ENCODE measurements at regions not wholly inside any gene's neighbourhood (a gene's known extent, or its start where the extent isn't known, plus 50 kb on each side); places are given as distances from the start of the nearest gene placed in this dataset.

DNA sequence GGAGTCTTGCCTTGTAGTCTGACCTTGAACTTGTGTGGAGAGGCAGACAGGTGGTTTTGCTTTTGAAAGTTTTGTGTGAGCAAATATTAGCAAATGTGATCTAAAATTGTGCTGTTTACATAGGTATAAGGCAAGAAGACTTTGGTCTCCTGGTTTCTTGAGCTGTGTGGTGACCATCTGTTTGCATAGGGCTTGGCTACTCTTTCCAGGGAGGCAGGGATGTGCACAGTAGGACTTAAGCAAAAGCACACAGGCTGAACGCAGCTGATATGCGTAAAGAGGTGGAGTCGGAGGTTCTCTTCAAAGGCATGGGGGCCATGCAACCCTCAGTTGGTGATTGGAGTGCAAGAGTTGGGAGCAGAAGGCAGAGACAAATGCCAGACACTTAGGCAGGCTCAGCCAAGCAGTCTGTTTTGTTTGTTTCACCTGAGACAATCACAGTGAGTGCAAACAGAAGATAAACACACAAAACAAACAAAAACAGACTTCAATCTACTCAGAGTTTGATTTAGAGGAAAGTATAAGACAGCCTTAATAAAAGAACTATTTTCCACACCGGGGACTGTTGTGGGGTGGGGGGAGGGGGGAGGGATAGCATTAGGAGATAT is 744.2 kb downstream of the MTRR start:
- H3K27ac ChIP-seq (ENCODE audit: low read depth, low read length) = no peak overlapping the region
- WGBS, 3 donors = 36 to 79% (median 74%) methylated on average over 4 of the region's 4 CpGs

DNA sequence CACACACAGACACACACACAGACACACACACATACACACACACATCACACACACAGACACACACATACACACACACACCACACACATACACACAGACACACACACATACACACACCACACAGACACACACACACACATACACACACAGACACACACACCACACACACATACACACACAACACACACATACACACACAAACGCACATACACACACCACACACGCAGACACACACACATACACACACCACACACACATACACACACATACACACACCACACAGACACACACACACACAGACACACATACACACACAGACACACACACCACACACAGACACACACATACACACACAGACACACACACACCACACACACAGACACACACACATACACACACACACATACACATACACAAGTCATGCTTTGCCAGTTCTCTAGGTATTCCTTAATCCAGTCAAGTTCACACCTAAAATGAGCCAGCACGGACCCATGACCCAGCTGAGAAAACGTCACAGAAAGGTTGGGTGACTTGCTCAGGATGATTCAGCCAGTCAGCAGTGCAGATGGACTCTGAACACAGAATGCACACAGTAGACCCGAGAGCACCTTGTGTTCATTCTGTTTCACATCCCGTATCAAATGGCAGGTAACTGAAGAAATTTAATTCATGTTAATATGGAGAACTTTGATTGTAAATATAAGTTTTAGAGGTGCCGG is 746.4 kb downstream of the MTRR start:
- WGBS, 3 donors = 84 to 94% (median 91%) methylated on average over 7 of the region's 7 CpGs
- H3K27ac ChIP-seq (ENCODE audit: low read depth, low read length) = no peak overlapping the region

DNA sequence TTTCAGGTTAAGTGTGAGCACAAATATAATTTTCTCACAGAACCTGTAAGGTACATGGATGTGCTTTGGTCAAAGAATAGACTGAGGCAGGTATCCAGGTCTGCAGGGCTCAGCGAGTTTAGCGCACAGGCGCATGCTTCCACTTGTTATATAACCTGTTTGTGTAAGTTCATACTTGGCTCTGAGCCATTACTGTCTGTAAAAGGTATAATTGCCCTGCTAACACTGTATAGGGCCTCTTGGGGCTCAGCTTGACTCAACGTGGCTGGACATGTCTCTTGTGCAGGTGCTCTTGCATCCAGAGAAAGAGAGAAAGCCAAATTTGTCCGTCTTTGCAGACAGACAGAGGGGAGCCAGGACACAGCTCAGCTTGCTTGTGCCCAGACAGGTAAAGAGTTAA is 759.6 kb downstream of the MTRR start:
- H3K27ac ChIP-seq (ENCODE audit: low read depth, low read length) = no peak overlapping the region
- WGBS, 3 donors = 32 to 77% (median 69%) methylated on average over 5 of the region's 5 CpGs

DNA sequence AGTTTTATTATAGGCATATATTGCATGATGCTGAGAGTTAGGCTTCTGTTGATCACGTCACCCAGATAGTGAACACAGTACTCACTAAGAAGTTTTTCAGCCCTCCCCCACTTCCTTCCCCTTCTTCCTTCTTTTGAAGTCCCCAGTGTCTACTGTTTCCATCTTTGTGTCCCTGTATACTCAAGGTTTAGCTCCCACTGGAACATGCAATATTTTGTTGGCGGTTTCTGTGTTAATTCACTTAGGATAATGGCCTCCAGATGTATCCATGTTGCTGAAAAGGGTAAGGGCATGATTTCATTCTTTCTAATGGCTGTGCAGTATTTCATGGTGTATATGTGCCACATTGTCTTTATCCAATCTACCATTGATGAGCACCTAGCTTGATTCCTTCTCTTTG is 764.3 kb downstream of the MTRR start:
- no peak overlapping the region for H3K27ac ChIP-seq (ENCODE audit: low read depth, low read length)
- 61 to 94% (median 63%) methylated on average over 2 of the region's 2 CpGs for WGBS, 3 donors

DNA sequence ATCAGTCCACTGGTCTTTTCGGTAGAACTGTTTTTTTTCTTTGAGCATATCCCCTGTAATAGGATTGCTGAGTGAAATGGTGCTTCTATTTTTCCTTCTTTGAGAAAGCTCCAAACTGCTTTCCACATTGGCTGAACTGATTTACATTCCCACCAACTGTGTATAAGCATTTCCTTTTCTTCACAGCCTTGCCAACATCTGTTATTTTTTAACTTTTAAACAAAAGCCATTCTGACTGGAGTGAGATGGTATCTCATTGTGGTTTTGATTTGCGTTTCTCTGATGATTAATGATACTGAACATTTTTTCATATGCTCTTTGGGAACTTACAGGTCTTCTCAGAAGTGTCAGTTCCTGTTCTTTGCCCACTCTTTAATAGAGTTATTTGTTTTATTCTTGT is 764.7 kb downstream of the MTRR start:
- H3K27ac ChIP-seq (ENCODE audit: low read depth, low read length) = no peak overlapping the region
- 17 to 42% (median 30%) methylated on average over 2 of the region's 2 CpGs for WGBS, 3 donors

DNA sequence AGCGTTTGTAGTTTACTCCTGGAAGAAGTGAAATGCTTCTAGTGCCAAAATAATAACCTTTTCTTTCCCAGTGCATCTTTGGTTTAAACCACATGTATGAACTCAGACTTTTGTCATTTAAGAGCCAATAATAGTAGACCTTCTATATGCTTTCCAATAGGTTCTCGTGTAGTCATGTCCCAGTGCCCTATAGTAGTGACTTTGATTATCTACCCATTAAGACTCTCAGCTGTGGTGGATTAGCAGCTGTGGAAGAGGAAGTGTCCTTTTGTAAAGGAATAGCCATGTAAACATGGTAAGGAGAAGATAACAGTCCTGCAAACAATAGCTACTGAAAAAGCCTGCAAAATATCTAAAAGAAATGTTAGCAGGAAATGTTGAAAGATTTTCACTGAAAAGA is 765.3 kb downstream of the MTRR start:
- WGBS, 3 donors = 35 to 49% (median 38%) methylated on average over 2 of the region's 2 CpGs
- no peak overlapping the region for H3K27ac ChIP-seq (ENCODE audit: low read depth, low read length)

DNA sequence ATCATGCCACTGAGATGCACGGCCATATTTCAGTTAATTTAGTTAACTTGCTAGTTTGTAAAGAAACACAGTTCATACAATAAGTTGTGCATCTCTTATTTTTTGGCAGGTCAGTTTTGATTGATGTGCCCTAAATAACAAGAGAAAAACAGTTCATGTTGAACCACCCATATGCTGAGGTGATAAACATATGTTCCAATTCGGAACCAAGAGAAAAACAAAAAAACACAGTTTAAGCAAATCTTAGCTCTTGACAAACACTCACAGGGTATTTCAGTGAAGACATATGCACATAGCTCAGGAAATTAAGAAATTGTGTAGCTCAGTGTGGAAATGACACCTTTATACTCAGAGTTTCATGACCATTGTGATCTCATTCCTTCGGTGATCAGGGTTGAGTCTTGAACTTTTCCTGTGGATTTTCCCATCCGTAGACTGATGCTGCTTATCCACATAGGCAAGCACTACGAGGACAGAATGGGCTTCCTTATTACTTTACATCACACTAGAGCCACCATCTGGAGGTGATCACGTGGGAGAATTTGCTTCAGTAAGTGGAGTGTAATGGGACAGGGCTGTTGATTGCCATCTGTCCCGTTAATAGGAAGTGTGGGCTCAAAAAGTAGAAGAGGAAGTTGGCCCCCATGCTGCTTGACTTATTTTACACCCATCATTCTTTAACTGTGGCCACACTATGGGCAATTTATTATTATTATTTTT is 773.0 kb downstream of the MTRR start:
- 76 to 87% (median 77%) methylated on average over 7 of the region's 7 CpGs for WGBS, 3 donors
- no peak overlapping the region for H3K27ac ChIP-seq (ENCODE audit: low read depth, low read length)

DNA sequence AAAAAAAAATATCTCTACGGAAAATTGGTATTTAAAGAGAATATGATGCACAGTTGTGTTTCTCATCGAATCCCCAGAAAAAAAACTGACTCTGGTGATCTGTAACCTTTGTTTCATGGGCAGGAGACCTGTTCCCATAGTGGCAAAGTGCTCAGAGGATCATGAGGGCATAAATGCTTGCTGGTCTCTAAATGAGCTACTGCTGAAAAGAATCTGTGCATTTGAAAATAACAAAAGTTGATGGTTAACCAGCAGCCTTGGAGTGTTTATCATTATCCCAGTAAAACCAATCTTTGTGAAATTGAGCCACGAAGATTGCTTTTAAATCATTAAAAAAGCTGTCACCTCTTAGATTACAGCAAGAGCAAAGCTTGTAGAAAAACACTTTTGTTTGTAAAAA is 775.4 kb downstream of the MTRR start:
- 34 to 64% (median 63%) methylated on average over 3 of the region's 3 CpGs for WGBS, 3 donors
- H3K27ac ChIP-seq (ENCODE audit: low read depth, low read length) = no peak overlapping the region

DNA sequence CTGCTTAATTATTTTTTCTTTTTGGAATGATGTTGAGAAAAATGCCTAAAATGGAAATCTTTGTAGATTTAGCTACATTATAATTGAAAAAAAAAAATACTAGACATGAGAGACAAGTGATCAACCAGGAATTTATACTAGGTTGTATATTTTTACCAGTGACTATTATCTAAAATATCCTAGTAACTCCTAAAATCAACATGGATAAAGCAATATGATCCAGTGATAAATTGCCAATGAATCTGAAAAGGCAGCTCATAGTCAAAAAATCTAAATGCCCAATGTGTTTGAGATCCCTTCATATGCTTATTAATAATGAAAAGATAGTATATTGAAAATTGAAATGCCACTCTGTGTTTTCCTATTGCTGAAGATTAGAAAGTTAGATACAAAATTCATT is 778.2 kb downstream of the MTRR start:
- no peak overlapping the region for H3K27ac ChIP-seq (ENCODE audit: low read depth, low read length)

DNA sequence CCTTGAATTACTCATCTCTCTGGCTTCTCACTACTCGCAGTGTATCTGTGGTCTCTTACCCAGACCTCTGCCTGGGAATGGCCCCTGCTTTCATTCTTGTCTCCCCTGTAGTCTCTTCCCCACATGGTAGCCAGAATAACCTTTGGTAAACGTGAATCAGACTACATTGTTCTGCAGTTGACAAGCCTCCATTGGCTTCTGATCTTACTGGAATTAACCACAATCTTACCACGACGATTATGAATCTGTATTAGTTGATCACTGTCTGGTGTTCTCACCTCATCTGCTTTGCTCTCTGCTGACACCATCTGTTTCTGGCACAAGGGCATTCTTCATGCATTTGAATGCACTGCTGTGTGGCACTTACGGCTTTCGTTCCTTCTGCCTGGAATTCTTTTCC is 781.2 kb downstream of the MTRR start:
- 83 to 89% (median 84%) methylated on average over 6 of the region's 6 CpGs for WGBS, 3 donors
- H3K27ac ChIP-seq (ENCODE audit: low read depth, low read length) = no peak overlapping the region

DNA sequence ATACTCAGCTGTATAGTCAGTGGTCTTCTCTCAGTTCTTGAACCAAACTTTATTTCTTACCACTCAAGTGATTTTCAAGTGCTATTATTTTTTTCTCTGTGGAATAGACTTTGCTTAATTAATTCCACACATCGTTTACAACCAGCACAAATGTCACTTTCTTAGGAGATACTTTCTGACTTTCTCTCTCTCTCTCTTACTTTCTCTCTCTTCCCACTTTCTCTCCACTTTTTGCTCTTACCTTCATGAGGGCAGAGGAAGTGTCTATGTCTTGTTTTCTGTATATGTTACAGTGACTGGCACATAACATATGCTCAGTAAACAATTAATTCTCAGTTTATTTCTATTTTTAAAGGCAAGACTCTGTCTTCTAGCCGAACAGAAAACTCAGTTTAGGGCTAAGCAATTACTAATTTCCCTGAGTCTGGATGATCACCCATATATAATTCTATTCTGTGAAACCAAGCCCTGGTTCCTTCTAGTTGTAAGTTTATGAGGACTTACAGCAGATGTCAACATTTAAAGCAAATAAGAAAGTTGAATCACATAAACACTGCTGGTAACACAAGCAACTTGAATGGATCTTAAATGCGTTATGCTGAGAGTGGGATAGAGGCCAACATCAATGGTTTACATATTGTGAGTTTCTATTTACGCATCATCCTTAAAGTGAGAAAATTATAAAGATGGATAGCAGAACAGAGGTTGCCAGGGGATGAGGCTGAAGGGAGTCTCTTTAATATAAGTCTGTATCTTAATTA is 791.4 kb downstream of the MTRR start:
- no peak overlapping the region for H3K27ac ChIP-seq (ENCODE audit: low read depth, low read length)
- 75 to 82% (median 79%) methylated on average over 4 of the region's 4 CpGs for WGBS, 3 donors

DNA sequence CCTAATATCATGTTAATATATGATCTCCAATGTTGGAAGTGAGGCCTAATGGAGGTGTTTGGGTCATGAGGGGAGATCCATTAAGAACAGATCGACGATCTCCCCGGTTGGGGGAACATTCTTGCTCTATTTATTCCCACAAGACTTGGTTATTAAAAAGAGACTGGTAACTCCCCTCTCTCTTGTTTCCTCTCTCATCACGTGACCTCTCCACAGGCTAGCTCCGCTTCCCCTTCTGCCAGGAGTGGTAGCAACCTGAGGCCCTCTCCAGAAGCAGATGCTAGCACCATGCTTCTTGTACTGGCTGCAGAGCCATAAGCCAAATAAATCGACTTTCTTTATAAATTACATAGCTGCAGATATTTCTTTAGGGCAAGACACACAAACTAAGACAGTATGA is 794.4 kb downstream of the MTRR start:
- WGBS, 3 donors = 79 to 85% (median 80%) methylated on average over 6 of the region's 6 CpGs

DNA sequence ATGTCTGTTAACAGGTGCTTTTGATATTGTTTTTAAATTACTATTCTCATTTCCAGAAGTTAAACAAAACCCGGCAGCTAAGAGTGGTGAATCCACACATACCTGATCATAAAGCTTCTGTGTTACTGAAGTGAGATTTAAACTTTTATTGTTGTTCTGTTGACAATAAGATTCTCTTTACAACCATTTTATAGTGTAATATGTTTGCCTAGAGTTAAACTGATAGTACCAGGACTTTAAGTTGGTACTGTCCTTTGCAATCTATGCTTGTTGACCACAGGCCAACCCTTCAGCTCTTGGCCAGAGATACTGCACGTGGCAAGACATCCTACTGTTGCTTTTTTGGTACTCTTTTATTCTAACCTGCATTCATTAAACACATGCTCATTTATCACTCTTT is 806.2 kb downstream of the MTRR start:
- 62 to 75% (median 73%) methylated on average over 2 of the region's 2 CpGs for WGBS, 3 donors

More for the DNA sequence above, 794.4 kb downstream of the MTRR start:
- H3K27ac ChIP-seq (ENCODE audit: low read depth, low read length) = no peak overlapping the region

DNA sequence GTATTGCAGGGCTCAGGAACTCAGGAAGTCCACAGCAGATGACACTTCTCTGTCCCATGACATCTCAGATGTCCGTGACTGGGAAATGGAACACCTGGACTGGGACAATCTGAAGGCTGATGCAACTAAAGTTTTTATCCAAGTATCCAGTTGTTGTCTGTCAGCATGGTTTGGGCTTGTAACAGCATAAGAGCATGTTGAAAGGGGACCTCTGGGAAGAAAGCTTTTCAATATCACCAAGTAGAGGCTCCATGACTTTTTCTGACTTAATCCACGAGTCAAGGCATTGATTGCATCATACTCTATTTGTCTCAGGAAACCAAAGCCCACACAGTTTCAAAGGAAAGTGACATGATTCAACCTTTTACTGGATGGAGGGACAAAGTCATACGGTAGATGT is 807.7 kb downstream of the MTRR start:
- no peak overlapping the region for H3K27ac ChIP-seq (ENCODE audit: low read depth, low read length)
- 43 to 59% (median 47%) methylated on average over 3 of the region's 3 CpGs for WGBS, 3 donors

More for the DNA sequence above, 806.2 kb downstream of the MTRR start:
- H3K27ac ChIP-seq (ENCODE audit: low read depth, low read length) = no peak overlapping the region

DNA sequence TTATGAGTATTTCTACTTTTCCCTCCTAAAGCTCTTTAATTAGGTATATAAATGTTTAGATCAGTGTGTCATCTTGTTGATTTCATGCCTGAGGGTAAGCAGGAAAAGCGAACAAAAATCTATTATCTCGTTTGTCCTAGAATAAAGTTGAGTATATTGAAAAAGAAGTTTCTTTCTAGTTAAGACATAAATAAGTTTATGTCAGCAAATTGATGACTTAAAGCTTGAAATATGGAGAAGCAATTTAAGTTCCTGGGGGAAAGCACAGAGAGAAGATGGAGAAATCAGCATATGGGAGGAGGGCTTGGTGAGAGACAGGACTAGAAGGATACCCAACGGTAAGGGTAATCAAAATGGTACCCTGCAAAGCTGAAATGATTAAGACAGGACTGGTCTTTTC is 813.4 kb downstream of the MTRR start:
- 82 to 91% (median 88%) methylated on average over 3 of the region's 3 CpGs for WGBS, 3 donors
- H3K27ac ChIP-seq (ENCODE audit: low read depth, low read length) = no peak overlapping the region

DNA sequence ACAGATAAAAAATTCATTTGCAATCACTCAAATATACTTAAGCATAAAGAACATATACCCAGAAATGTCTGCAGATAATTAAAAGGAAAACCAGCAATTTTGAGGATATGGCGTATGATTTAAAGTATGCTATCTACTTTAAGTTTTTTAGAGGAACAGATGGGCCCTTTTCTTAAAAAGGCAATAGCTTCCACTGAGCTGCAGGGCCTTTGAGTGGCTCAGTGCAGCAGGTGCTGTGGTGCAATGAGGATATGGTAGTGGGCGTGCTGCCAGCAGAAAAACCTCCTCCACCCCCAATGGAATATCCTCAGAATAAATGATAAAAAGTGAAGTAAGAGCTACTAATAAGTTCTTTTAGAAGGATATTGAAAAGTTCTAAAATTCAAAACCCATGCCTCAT is 814.5 kb downstream of the MTRR start:
- WGBS, 3 donors = 50 to 77% (median 69%) methylated on average over 2 of the region's 2 CpGs
- H3K27ac ChIP-seq (ENCODE audit: low read depth, low read length) = no peak overlapping the region

DNA sequence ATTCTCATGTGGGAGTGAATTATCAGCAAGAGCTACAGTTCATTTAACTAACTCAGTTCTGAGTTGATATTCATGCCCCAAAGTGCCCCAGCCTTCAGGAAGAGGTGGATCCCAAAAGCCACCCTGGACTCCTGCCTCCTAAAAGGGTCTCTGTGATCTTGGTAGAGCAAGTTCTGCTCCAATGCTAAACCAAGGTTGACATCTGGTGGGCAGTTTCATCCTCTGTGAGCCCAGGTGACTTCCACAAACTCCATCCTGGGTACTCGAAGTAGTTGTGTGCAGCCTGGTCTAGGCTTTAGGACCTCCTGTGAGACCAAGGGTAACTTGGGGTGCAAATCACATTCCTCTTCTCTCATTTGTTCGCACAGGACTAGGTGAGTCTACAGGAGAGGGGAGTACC is 816.8 kb downstream of the MTRR start:
- 86 to 89% (median 87%) methylated on average over 2 of the region's 2 CpGs for WGBS, 3 donors
- no peak overlapping the region for H3K27ac ChIP-seq (ENCODE audit: low read depth, low read length)

DNA sequence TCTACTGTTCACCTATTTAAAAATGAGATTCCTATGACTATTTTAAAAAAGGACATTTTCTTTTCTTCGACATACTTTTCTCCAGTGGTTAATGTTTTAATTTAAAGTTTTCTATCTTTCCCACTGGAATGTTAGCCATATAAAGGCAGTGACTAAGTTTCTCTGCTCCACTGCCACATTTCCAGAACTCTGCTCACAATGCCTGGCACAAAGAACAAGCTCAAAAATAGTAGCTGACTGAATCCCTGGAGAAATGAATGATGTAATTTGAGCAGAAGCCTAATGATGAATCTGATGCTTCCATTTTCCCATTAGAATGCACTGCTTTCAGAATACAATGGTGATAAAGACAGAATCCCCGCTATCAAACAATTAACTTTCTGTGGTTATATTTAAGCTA is 817.8 kb downstream of the MTRR start:
- H3K27ac ChIP-seq (ENCODE audit: low read depth, low read length) = no peak overlapping the region
- WGBS, 3 donors = 57 to 88% (median 67%) methylated on average over 2 of the region's 2 CpGs

DNA sequence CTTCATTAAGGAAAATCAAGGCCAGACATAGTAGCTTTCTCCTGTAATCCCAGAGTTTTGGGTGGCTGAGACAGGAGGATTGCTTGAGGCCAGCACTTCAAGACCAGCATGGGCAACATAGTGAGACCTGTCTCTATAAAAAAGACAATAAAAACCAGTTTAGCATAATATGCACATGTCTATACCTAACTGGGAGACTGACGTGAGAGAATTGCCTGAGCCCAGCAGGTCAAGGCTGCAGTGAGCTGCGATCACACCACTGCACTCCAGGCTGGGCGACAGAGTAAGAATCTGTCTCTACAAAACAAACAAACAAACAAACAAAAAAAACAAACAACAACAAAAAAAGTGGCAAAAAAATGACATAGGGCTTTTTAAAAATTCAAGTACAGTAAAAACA is 820.8 kb downstream of the MTRR start:
- no peak overlapping the region for H3K27ac ChIP-seq (ENCODE audit: low read depth, low read length)
- 79 to 91% (median 82%) methylated on average over 3 of the region's 3 CpGs for WGBS, 3 donors
